Loucy (cell line): ENCODE measurements at regions not wholly inside any gene's neighbourhood (a gene's known extent, or its start where the extent isn't known, plus 50 kb on each side); places are given as distances from the start of the nearest gene placed in this dataset.

Experiments
- EZH2phosphoT487 ChIP-seq: fragments of 200-600 bp; IDR thresholded peaks from 2 replicates; pipeline ENCODE4 v1.6.1; 2018; ENCODE audit warnings: antibody characterized with exemption, mild to moderate bottlenecking, moderate library complexity, borderline replicate concordance
- TF ChIP-seq, protein P1 (sequence below): fragments of 200-600 bp; sonication (generic); conservative IDR thresholded peaks from 2 replicates; pipeline ENCODE4 v1.5.1; 2014; ENCODE audit warnings: mild to moderate bottlenecking, antibody characterized with exemption, low read length

- TF ChIP-seq, protein P1, sequence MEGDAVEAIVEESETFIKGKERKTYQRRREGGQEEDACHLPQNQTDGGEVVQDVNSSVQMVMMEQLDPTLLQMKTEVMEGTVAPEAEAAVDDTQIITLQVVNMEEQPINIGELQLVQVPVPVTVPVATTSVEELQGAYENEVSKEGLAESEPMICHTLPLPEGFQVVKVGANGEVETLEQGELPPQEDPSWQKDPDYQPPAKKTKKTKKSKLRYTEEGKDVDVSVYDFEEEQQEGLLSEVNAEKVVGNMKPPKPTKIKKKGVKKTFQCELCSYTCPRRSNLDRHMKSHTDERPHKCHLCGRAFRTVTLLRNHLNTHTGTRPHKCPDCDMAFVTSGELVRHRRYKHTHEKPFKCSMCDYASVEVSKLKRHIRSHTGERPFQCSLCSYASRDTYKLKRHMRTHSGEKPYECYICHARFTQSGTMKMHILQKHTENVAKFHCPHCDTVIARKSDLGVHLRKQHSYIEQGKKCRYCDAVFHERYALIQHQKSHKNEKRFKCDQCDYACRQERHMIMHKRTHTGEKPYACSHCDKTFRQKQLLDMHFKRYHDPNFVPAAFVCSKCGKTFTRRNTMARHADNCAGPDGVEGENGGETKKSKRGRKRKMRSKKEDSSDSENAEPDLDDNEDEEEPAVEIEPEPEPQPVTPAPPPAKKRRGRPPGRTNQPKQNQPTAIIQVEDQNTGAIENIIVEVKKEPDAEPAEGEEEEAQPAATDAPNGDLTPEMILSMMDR, result no peak
- no peak for TF ChIP-seq EZH2phosphoT487
Measured at GRCh38 chr10:128646956-128647355, 520.7 kb upstream of the MKI67 start.
